HK-2 (cell line): ENCODE measurements at regions not wholly inside any gene's neighbourhood (a gene's known extent, or its start where the extent isn't known, plus 50 kb on each side); places are given as distances from the start of the nearest gene placed in this dataset.

ENCODE experiments used
- DNase-seq: peaks from one replicate; pipeline ENCODE4 v3.0.0-alpha.2; 2018; ENCODE audit not compliant: unreplicated experiment

DNA sequence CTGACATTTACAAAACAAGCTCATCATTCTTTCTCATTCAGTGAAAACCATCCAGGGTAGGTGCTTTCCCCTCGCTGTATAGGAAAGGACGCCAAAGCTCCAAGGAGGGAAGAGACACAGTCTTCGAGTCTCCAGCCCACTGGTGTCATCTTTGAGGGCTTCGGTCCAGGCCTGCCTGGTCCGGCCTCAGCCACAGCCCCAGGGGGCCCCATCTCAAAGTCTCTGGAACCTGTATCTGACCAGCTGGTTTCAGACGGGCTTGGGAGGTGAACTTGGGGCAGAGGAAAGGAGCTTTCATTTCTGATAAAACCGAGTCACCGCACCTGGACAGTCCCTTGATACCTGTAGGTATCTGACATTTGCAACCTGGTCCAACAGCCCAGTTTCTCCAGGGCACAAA, 229.5 kb upstream of the RTL1 start:
- DNase-seq = no peak

DNA sequence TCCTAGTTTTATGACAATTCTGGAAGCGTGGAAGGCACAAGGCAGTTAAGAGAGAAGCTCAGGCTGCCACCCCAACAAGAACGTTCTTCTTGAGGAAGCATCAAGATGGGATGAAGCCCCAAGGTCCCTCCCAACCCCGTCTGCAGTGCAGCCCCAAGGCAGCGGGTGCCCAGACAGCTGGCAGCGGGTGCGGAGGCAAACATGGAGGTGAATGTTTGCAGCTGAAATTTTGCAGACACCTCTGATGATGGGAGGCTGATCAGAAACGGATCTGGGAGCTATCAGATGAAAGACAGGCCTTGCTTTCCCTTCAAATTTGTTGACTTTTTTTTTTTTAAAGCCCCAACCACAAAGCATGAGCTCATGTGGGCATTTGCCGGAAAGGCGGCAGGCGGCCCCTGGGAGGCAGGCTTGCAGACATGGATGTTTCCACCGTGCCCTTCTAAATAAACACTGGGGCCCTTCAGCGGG, 230.7 kb upstream of the RTL1 start:
- DNase-seq = no peak

DNA sequence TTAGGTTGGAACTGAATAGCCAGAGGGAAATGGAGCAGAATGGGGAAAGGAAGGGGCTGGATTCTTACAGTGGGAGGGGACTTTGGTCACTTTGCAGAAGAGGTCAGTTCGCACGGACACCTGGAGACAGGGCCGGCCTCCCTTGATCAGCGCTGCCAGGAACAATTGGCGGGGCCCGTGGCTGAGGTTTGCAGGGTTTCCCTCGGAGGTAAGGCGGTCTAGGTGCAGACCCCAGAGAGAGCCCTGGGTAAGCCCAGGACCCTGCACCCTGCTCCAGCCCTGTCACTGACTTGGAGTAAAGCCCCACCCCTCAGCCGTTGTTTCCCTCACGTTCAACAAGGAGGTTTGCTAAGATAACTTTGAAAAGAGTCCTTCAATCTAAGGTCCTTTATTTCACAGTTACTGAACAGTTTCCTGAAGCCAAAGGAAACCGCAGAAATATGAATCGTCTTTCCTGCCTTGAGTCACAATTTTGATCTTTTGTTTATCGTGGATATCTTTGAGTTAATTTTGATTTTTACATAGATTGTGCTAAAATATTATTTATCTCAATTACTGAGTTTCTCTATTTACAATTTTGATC, 231.4 kb upstream of the RTL1 start:
- no peak for DNase-seq

DNA sequence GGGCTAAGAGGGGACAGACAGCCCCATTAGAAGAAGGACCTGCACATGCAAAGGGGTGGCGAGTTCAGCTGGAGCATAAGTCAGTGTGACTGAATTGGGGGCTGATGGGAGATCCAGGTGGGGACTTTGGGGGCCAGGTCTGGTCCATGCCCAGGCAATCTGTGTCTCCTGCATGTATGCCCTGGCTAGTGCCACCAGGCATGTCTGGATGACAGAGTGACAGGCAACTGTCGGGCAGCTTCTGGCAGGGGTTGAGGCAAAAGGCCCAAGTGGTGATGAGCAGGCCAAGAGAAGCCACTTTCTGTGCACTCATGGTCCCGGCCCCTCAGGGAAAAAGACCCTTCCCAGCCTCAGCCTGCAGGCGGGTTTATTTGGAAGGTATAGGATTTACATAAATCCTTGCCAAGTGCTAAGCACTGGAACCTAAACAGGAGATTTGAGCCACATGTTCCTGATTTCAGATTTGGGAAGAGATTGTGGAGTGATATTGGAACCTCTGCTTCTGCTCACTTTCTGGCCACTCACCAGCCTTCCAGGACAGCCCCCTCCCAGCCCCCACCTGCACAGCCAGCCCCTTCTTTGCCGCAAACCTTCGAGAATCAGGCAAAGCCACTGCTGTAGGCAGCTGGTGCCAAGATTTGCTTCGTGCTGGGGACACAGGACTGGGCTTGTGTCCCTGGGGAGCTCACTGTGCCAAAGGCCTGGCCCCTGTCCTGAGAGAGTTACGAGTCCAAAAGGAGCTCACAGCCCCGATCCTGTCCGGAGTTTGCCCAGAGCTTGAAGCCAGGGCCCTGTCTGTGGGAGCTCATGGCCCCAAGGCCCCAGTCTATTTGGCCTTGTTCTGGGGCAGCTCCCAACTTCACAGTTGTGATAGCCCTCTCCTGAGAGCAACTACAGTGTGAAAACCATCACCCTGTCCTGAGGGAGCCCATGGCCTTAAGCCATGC, 232.5 kb upstream of the RTL1 start:
- DNase-seq = no peak

DNA sequence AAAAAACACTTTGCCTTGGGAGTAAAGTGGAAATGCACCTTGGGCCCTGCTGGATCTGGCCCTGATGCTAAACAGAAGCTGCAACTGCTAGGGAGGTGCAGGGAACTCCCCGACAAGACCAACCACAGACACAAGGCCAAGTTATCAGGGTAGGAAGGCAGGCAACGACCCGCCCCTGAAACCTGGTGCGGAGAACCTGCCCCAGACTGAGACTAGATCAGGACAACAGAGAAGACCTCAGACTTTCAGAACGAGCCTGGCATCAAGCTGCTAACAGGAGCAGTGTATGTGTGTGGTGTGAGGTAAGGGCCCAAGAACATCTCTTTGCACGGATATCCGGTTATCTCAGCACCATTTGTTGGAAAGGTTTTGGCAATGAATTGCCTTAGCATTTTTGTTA, 233.7 kb upstream of the RTL1 start:
- no peak for DNase-seq

DNA sequence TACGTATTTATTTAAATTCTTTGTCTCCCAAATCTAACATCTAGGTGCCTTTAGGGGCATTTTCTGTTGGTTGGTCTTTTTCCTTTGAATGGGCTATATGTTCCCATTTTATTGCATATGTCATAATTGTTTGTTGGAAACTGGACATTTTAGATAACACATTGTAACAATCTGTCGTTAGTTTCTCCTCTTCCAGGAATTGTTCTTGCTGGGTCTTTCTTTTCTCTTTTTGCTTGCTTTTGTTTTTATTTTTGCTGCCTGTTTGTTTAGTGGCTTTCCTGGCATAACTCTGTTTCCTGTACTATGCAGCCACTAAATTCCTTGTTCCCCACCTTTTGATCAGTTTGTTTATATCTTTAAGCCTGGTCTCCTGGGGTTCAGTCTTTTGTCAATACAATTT, 244.3 kb upstream of the RTL1 start:
- DNase-seq = no peak

DNA sequence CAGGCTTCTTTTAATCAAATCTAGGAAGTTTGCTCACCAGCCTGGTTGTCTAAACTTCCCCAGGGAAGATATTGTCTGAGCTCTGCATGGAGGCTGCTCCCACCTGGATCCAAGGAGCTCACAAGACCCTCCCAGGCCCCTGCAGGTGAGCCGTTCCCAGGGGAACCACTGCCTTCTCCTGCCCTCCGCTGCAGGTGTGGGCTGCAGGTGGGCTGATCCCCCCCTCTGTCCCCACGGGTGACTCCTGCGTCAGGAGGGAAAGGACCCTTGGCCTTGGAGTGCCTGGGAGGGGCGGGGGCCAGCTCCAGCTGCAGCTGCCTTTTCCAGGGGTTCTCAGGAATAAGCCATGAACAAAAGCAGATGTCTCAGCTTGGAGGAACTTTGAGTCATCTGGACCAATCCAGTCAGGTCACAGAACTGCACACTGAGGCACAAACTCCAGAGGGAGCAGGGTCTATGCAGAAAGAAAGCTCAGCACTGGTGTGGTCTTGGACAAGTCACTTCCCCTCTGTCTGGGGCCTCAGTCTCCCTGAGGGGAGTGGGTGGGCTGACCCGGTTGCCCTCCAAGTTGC, 246.6 kb upstream of the RTL1 start:
- DNase-seq = no peak

DNA sequence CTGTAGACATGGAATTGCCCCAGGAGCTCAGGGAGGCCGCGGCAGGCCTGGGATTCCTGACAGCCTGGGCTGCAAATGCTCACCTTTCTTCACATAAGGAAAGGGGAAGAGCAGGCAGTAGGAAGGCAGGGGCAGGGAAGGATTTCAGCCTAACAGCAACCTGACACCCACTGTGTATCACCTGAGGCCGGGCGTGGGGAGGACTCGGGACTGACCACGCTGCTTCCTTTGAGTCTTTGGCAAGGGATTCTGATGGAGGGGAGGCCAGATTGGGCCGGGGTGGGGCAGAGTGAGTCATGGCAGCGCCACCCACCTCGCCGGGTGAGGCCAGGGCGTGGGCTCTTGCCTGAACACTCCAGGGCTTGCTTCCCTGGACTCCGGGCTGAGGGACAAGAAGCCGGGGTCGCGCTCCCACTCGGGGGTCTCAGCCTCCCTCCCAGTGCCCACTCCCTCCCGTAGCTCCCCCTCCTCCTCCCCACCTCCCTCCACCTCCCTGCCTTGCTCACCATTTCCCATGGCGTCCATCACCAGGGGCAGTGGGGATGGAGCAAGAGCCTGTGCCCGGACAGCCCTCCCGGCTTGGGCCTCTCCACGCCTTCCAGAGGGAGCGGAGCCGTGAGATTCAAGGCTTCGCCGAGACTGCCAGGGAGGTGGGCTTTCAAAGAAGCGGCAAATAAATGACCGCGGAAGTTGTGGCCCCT, 247.9 kb upstream of the RTL1 start:
- no peak for DNase-seq

DNA sequence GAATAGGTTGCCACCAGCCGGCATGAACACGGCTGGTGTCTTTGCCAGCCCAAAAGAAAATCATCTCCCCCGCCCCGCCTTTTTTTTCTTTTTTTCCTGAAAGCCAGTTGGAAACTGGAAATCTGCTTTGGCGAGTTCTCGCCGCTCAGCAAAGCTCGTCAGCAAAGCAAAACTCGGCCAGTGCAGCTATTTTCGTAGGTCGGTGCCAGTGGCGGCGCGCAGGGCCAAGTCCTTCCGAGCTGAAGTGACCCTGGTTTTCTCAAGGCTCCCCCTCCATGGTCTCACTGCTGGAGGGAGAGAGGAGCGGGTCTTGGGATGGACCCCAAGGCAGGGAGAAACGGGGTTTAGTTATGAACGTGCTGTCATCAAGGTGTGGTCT, 248.4 kb upstream of the RTL1 start:
- no peak for DNase-seq

DNA sequence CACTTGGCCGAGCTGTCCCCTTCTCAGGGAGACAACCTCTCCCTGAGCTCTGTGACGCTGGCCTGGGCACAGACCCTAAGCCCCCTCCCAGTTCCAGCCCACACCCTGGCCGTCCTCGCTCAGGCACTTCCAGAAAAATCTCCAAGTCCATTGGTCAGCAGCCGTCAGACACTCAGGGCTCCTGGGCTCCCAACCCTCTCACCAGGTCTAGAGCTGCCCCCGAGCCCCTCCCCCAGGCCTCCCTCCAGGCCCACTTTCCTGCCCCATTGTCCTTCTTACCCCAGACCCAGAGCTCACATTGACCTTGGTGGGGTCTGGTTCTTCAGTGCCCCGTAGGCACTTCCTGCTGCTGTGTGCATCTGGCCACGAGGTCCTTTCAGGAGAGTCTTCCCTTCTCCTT, 249.3 kb upstream of the RTL1 start:
- DNase-seq = no peak

DNA sequence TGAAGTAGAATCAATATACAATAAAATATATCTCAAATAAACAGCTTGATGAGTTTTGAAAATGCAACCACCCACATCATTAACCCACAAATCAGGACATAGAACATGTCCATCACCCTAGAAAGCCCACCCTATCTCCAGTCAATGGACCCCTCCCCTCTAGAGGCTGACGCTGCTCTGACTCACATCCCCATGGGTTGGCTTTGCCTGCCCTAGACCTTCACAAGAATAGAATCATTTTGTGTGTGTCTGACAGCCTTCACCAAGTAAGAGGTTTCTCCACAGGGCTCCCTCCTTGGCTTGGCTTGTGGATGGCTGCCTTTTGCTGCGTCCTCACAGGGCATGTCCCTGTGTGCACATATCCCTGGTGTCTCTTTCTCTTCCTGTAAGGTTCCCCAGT, 250.2 kb upstream of the RTL1 start:
- no peak for DNase-seq

DNA sequence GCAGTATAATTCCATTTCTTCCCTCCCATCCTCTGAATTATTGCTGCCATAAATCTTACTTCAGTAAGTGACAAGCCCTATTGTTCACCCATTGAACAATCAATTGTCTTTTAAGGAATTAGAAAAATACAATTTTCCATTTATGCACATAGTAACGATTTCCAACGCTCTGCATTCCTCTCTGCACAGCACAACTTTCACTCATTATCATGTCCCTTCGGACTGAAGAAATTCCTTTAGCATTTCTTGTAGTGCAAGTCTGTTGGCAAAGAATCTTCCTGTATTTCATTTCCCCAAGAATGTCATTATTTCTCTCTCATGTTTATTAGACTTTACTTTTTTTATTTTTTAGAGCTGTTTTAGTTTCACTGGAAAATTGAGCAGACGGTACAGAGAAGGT, 252.1 kb upstream of the RTL1 start:
- DNase-seq = no peak

DNA sequence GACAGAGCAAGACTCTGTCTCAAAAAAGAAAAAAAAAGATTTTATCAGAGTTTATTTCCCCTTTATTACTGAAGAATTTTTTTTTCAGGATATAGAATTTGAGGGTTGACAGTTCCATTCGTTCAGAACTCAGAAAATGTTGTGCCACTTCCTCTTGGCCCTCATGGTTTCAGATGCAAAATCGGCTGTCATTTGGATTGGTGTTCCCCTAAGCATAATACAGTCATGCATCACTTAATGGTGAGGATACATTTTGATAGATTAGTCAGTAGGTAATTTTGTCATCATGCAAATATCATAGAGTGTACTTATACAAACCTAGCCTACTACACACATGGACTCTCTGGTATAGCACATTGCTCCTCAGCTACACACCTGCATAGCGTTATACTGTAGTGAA, 263.9 kb upstream of the RTL1 start:
- no peak for DNase-seq

DNA sequence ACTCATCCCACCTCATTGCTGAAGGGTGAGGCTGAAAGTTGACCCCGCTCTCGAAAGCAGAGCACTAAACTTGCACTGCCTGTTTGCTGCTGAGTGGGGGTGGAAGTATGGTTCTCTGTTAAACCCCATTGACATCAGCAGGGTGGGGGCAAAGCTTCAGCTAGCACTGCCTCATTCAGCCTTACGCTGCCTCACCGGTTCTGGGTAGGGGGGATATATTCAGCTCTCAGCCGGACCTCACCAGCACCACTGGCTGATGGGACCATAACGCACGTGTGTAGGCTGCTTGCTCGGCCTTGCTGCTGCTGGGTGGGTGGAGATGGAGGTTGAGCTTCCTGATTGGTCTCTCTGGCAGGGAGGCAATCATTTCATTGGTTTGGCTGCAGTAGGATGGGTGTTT, 265.7 kb upstream of the RTL1 start:
- no peak for DNase-seq

DNA sequence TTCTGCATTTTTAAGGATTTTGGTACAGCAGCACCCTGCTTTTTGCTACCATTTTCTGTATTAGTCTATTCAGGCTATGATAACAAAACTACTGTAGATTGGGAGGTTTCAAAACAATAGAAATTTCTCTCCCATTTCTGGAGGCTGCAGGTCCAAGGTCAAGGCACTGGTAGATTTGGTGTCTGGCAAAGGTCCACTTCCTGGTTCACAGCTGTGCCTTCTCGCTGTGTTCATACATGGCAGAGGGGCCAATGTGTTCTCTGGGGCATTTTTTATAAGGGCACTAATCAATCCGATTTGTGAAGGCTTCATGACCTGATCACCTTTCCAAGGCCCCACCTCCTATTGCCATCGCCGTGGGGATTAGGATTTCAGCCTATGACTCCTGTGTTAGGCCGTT, 268.1 kb upstream of the RTL1 start:
- no peak for DNase-seq

DNA sequence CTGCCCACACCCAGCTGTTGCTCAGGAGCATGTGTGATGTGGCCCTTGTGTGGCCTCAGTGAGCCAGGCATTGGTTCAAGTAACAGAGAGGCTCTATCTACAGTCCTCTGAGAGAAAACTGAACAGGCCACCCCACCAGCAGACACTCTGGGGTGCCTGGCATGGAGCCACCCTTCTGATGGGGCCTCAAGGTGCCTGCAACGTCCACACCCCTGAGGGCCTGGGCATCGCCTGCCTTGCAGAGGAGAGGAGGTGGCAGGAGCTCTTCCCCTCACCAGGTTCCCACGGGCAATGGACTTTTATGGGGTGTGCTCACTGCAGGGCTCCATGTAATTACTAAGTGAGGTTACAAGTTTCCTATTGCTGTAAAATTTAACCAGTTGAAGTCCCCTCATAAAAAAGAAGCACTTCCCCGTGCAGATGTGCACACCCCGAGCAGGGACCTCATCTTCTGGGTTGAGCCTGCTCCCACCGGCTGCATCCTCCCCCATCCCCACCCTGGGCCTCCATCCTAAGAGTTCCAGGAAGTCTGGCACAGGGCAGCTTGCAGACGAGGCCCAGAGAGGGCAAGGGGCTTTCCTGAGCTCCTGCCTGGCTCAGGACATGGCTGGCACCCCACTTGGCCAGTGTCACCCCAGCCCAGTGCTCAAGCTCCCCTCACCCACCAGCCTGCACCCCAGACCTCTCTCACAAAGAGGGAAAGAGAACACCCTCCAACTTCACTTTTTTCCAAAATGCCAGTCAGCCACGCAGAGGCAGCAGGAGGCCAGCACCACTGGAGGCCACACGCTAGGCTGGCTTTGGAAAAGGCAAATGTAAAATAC, 270.4 kb upstream of the RTL1 start:
- DNase-seq = no peak

DNA sequence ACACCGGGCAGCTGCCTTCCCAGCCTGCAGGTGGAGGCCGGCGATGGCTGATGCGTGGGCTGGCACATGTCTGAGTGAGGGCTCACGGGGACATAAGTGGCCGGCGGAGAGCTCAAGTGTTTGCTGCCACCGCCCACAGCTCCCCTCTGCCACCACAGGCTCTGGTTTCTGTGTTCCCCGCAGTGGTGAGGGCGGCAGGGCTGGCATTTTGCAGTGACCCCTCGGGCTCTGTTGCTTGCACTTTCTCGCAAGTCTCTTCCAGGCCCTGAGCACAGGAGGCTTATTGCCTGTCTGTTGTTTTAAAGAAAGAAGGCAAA, 271.0 kb upstream of the RTL1 start:
- no peak for DNase-seq

DNA sequence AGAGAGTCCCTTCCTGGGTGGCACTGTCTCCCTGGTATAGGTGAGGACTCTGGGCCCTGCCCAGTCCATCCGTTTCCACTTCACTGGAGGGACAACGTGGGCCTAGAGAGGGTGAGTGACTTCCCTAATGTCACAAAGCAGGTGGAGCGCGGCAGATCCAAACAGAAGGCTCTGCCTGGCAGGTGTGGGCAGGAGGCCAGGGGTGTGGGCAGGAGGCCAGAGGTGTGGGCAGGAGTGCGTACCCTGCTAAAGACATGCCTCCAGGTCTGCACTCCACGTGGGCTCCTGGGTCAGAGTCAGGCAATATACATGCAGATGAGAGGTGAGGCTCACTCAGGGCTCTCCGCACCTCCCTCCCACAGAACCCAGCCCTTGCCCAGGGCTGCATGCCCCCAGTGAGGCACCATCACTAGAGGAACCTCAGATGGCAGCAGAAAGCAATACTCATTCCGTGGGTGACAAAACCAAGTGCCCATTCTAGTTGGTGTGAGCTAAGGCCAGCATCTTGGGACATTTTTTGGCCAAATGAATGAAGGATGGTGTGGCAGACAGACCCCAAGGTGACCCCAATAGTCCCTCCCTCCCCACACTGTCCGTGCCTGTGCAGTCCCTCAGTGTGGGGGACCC, 271.6 kb upstream of the RTL1 start:
- no peak for DNase-seq

DNA sequence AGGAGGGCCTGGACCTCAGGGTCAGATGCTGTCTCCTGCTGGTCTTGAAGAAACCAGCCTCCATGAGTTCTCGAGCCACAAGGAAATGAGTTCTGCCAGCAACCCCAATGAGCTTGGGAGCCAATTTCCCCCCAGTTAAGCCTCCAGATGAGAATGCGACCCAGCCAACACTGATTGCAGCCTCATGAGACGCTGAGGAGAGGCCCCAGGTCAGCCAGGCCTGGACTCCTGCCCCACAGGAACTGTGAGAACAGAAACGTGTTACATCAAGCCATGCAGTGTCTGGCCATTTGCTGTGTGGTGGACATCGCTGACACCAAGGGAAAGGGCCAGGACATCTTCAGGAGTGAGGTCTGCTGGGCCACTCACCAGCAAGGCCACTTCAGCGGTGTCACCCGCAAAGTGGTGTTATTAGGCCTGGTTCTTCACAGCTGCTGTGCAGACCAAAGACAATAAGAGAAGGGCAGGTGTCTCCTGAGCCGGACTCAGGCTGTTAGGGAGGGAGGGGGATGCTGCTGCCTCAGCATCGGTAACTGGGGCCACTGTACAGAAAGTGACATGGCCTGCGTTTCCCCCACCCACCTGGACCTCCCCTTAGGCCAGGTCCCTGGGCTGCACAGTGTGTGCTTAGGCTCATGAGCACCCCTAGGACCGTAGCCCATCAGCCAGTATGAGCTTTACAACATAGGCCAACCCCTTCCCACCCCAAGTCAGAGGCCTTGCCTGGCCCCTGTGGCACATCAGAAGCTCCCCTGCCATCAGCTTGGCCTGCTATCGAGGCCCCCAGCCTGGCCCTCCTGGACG, 272.4 kb upstream of the RTL1 start:
- DNase-seq = no peak

DNA sequence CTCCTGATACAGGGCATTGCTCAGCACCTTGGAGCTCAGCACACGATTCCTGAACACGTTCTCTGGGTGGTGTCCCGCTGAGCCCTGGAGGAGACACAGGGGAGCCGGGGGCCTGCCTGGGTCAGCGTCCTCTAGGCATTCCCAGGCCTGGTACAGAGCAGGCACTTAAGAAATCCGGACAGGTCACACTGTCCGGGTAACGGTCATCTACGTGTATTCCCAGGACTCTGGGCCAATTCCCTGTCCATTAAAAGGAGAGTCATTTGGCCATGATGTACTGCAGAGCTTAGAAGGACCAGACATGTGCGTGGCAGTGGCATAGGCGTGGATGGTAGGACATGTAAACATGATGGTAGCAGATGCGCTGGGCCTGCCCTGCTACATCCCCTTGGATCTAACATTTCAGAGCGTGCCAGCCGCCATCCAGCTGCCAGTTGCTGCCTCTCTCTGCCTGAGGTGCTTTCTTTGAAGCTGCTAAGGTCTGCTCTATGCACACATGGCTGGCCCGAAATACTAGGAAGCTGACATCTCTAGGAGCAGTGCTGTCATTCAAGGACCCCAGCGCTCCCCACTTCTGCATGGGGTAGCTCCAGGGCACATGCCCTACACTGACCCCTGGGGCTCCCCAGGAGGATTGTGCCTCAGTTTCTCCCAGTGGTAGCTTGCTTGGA, 273.1 kb upstream of the RTL1 start:
- DNase-seq = no peak
